NAMALWA (cell line): ENCODE measurements at regions not wholly inside any gene's neighbourhood (a gene's known extent, or its start where the extent isn't known, plus 50 kb on each side); places are given as distances from the start of the nearest gene placed in this dataset.

Experiments
- DNase-seq: peaks from one replicate; pipeline ENCODE4 v3.0.0-alpha.2; 2015; ENCODE audit warnings: low spot score

DNA sequence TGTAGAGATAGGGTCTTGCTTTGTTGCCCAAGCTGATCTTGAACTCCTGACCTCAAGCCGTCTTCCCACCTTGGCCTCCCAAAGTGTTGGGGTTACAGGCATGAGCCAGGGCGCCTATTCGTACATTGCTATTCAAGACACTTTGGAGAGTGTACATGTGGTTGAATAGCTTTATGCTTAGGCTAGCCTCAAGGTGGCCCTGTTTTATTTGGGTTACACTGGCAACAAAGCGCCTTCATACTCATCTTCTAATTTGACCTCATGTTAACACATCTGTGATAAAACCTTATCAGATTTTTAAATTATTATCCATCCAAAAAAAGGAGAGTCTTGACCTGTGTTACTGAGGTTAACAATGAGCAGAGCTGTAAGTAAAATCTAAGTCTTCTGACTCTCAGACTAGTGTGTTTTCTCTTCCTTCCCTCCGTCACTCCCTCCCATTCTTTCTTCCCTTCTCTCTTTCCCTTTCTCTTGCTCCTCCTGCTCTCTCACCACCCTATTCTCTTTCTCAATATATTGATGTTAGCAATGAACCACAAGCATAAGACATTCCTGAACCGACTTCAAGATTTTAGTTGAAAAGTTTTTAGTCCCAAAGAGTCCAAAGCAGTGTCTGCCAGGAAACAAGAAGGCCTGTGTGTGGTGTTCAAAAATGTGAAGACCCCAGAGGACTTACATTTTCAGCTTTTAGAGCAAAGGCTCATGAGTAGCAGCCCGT, 603.7 kb upstream of the CFAP20DC start:
- no peak for DNase-seq

DNA sequence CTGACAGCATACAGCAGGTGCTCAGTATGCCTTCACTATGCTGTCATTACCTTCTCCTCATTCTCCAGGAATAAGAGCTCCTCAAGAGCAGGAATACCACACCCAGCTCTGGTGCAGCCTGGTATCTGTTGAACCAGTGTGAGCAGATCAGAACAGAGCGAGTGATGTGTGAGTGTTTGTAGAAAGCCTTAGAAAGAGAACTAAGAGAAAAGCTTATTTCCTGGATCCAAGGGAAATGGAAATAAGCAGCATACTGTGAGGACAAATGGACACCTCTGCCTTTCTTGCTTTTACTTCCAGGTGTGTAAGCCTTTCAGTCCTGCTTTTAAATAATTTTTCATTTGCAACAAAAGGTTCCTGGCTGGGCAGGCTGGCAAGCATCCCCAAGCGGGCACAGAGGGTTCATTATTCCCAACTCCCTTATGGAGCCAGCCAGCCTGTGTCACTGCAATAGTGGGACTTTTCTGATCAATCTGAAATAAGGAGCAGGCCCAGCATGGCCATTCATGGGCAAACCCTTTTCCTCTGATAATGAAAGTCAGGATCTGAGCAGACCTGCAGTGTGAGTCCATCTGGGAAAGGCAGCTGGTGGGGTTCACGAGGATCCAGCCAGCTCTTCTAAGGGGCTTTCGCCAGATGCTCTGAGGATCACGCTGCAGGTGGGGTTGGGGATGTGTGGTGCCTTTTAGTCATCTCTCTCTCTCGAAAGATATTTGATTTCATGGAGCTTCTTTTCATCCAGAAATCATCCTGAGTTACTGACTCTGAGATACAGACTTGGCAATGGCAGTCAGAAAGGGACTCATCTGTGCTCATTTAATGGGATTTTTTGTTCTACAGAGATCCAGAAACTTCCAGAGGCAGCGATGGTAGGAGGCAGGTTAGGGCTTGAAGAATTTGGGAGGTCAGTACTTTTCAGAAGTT, 594.9 kb upstream of the CFAP20DC start:
- DNase-seq = no peak

DNA sequence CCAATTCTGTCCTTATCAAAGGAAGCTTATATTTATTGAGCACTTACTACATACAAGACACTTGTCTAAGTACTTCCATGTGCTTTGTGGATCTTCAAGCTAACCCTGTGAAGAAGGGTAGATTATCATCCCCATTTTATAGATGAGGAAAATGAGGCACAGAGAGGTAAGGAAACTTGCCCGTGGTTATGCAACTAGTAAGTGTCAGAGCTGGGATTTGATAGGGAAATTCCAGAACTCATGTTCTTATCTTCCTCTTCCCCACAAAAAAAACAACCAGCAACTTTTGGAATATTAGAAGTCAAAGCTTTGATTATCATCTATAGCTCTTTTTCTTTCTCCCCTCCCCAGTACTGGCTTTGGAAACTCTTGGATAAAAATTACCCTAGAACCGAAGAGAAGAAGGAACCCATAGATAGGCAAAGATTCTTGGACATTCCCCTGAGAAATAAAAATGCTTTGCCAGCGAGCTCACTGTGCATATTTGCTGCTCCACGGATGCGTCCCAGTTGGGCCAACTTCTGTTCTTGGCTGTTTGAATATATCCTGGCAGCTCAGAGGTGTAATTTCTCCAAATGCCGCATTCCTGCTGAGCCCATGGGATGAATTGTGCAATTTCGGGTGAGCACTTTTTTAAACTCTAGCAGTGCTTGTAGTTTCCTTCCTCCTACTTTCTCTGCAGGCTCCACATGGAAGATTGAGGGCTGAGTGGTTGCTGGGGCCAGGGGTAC, 591.5 kb upstream of the CFAP20DC start:
- DNase-seq = no peak

DNA sequence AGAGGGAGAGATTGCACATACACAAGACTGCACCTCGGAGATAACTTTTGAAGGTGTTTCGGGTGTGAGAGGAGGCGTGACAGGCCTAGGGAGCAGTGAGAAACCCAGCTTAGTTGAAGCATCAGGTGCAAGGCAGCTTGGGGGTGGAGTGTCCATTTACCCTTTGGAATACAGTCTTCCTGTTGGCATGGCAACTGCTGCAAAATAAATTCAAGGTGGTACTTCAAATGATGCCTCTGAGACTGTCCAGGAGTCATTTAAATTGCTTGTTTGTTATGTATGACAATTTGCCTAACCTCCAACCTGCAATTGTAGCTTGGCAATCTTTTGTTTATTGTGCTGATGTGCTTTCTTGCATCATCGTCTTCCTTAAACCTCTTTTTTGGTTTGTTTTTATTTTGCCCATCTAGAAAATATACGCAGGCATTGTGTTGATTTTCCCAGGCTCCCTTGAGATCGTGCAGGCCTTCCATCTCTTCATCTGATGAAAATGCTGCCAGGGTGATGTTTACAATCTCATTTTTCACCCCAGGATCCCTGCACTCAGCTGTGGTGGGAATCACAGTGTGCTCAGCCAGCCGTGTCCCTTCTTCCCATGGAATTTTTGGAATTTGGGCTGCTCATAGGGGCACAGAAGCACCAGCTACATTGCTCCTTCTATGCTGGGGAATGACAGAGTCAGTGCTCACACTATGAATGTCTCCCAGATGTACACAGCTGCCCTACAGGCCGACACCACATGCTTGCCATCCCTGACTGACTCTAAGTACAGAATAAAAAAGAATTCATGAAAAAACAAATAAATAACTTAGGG, 583.1 kb upstream of the CFAP20DC start:
- no peak for DNase-seq

DNA sequence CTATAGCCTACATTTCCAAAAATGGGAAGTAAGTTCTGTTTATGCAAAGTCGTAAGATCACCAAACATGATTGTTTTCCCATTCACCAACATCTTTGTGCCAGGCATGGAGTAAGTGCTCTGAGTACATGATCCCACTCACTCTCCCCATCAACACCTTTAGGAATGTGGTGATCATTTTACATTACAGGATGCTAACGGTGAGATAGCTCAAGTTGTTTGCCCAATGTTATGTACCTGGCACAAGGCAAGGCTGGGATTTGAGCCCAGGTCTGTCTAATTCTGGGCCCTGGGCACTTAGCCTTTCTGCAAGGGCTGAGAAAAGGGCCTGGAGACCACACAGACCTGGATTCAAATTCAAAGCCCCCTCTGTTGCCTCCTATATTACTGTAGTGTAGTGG, 581.7 kb upstream of the CFAP20DC start:
- DNase-seq = no peak

DNA sequence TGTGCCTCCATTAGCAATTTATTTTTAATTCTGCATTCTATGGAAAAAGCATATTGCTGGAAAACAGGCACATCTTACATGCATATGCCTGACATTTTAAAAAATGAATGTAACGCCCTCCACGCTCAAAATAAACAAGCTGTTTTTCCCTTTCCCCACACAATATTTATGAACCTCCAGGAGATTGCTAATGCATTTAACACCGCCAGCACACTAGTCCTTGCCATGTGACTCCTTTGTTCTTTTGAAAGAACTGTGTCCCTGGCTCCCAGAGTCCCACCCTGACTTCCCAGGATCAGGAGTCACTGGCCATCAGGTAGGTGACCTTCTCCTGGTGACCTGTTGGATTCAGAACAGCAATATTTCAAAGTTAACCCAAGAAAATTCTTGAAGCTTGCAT, 571.2 kb upstream of the CFAP20DC start:
- no peak for DNase-seq

DNA sequence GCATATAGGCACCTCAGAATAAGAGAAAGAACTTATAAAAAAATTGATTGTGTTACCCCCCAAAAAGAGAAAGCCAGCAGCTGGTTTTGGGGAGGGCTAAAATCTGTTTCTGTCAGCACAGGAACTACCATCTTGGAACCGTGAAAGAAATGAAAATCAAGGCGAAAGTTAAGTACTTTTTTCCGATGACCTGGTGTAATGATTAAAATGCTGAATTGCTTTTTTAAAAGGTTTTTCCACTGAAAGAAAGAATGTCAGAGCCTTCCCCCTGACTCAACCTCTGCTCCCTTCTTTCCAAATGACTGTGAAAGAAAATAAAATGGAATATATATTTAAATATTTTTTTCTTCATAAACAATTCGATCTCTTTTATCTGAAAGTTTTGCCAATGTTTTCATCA, 570.5 kb upstream of the CFAP20DC start:
- no peak for DNase-seq

DNA sequence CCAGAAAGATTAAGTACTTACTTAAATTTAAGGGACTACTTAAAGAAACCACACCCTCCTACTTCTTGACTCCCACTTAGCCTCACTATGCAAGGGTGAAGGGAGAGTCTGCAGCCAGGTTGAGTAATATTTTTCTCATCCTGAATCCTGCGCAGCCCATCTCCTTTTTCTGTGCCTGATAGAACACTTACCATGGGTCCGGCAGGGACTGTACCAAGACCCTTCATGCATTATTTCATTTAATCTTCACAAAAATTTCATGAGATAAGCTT, 562.6 kb upstream of the CFAP20DC start:
- DNase-seq = no peak

DNA sequence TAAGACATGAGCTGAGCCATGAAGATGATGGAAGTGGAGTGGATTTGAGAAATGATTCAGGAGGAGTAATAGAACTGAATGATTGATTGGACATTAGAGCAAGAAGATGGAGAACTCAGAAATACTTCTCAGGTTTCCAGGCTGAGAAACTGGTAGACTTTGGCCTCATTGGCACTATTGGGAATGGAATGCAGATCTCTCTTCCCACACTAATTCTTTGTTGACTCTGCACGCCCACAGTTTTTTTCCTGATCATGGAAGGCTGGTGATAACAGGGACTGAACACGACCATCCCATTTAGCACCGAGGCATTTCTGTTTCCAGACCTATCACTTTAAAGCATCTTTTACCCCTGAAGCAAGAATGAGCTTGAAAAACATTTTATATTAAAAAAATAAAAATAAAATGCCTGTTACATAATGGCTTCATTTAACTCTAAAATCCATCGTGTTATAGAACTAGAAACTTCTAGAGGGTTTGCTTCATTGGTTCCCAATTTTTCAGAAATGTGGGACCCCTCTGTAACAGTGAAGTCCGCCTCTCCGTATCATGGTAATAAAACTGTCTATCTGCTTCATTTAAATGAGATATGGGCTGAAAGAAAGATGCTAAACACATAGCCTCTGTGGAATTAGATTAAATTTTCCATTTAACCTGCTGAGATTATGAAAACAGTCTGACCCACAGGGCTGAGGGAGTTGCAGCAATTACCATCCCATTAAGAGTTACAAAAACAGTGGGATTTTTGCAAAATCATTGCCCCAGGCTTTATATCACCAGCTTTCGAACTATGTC, 562.0 kb upstream of the CFAP20DC start:
- DNase-seq = no peak

DNA sequence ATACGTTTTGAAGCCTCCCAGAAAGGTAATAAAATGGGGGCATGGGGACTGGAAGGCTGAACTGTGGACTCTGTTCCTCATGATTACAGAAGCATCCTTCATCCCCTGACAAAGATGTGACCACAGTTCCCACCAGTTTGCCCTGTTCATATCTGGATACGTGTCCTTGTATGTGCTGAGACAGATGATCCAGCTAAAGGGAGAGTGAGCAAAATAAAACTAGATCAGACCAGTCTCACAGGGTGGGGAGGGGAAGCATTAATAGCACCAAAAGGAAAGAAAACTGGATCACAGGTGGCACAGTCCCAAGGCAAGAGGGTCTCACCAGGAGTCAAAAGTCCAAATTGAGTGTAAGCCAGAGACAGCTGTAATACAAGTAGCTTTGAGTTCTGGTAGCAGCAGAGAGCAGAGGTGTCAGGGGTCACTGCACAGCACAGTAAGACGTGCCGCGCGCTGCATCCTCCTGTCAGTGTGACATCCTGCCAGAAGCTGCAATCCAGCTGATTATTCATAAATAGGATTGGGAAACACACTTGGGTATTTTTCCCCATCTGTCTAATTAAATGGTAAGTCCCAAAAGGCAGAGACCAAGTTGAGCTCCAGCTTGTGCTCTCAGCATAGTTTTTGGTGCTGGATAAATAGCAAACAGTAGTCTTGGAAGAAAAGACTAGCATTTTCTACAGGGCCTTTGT, 560.0 kb upstream of the CFAP20DC start:
- DNase-seq = no peak

DNA sequence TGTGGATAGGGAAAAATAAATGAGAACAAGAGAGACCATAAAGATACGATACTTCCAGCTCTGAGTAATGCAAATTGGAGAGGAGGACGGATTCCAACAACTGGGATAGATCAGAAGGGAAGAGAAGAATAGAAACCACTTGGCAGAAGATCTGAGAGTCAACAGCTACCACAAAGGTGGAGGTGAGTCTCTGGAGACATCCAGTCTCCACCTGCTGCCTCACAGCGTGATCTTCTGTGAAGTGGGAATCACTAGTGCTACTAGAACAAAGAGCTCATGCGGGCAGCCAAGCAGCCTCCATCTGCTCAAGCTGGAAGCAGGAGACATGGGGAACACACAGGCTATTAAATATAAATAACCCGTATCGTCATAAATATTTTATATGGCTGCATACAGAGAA, 558.5 kb upstream of the CFAP20DC start:
- DNase-seq = no peak

DNA sequence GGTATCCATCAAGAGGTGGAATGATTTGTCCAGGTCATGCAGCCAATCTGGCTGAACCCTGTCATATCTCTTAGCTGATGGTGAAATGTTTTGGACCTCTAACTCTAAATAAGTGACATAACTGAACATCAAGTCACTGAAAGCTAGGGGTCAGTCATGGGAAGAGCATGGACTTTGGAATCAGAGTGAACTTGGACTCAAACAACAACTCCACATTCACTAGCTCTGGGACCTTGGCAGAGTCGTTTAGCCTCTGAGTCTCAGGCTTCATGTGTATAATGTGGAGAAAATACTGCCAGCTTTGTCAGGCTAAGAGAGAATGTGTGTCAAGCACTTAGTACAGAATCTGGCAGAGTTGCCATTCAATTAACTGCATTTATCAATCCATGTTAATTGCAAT, 557.8 kb upstream of the CFAP20DC start:
- no peak for DNase-seq

DNA sequence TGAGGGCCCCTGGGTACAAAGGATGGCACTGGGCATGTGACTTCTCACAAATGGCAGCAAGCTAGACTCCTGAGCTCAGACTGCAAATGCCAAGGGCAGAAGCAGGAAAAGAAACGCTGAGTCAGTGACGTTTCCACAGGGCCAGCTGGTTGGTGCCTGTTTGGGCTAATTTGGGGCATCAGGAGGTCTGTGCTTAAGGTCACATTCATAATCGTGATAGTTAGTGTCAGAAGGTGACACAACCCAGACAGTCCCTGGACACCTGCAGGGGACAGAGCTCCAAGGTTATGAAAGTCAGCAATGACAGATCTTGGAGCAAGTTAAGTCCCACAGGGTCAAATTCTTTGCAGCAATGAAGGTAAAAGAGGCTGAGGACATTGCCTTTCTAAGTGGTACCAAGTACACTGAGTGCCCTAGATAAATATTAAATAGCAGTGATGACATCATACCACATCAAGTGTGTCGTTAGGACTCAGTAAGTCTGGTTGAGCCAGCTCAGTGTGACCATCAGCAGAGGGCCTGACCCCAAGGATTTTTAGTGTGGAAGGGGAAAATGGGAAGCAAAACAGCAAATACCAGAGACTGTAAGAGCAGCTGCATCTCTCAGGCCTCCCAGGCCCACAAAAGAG, 556.9 kb upstream of the CFAP20DC start:
- DNase-seq = no peak

DNA sequence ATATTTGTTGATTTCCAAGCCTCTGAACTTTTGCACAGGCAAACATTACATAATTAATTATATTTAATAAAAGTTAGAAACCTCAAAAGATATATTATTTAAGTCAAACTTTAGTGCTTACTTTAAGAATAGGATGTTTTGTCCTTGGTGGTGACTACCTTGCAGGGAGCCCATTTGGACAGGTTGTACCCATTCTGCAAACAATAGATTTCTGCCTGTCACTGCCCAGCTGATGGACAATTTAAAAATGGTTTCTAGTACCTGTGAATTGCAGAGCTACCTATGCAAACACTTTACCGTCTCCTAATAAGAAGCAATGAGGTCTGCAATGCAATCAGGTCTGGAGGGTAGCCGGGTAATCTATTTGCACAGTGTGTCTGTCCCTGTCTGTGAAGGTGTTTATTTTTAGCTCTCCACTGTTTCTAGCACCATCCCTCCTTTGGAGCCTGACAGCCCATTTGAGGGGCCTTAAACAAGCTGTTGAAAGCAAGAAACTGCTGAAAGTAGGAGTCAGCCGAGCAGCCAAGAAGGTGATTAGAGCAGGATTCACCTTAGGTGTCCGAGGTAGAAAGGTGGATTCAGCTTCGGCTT, 556.2 kb upstream of the CFAP20DC start:
- no peak for DNase-seq

DNA sequence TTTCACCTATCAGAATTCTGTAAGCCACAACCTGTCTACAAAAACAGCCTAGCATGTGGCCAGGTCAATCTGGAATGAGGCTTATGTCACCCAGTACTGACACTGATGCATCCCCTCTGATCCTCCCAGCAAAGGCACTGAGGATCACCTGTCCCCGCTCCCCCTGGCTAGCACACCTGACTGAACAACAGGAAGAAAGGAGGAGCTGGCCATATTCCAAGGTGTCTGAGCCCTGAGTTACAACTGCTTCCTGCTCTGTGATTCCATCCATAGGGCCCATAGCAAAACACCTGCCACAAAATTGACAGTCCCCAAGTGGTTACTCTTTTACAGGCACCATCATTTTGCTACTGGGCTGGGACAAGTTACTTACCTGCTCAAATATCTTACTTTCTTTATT, 555.5 kb upstream of the CFAP20DC start:
- no peak for DNase-seq

DNA sequence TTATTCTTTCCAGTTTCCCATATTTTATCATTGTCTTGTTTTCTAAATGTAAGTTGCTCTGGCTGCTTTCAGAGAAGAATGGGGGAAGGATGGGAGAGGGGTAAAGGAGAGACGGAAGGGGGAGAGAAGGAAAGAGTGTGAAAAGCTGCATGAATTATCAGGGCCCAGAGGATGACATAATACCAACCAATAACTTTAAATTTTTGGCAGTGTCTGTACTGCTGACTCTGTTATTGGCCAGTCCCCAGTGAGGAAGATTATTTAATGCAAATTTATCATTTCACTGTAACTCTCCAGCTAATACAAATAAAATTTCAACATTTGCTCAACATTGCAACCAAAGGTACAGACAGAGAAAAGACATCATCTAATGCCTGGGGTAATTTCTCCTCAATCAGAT, 551.7 kb upstream of the CFAP20DC start:
- no peak for DNase-seq

DNA sequence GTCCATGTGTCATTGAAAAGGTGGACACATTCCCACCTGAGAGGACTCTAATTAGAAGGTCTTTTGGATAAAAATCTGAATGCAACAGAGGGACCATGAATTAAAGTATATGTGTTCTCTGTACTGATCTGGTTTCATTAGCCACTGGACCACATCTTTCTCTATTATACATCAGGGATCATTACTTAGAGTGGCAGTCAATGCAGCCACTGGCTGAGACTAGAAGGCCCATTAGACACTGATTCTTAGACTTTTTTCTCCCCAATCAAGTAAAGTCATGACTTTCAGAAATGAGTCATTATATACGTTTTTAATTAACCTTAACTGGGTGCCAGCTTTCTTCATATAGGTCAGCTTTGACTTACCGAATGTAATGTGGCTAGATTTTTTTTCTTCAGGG, 550.8 kb upstream of the CFAP20DC start:
- no peak for DNase-seq

DNA sequence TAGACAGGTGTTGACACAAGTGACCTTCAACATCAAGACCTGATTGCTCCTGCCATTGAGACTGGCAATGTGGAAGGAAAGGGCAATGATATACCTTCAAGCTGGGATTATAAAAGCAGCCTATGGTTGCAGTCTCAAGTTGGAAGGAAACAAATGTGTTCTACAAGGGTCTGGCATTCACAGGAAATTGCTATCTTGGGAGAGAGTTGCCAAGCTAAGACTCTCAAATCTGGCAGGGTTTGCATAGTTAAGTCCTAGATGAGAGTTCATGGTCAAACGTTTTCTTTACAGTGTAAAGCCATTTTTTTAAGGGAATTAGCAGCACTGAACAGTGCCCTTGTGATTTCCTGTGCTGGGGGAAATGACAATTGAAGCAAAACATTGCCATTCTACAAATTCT, 546.9 kb upstream of the CFAP20DC start:
- no peak for DNase-seq

DNA sequence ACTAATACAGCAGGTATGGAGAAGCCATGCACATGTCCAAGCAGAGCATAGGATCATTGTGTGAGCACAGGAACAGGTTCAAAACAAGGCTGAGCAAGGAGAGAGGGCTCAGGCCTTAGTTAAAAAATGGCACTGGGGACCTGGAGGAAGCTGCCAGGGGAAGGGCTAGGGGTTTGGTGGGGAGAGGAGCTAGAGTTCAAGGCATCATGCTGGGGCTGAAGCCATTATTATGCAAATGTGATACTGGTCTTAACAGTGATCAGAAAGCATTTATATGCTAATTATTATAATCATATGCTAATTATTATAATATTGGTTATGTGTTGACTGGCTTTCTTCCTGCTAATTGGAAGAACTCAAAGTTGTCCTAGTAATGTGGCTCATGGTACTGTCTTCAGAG, 546.0 kb upstream of the CFAP20DC start:
- no peak for DNase-seq

DNA sequence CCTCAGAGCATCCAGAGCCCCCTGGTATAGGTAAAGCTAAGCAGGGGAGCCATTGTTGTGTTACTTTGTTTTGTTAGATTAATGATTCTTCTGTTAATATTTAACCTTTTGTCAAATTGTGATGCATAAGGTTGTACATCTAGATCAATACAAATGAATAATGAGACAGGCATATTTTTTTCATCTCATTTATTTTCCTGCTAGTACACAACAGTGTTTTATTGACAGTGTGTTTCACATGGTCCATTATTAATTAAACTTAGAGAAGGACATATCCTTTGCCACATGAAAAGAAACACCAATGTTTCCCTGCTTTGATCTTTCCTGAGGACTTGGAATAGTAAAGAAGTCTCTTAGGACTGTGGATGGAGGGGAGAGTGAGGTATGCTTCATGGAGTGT, 543.6 kb upstream of the CFAP20DC start:
- DNase-seq = no peak
